NB4 (cell line): ENCODE measurements at regions not wholly inside any gene's neighbourhood (a gene's known extent, or its start where the extent isn't known, plus 50 kb on each side); places are given as distances from the start of the nearest gene placed in this dataset.

Source experiments
- DNase-seq: peaks from one replicate; pipeline ENCODE4 v3.0.0; 2010; ENCODE audit warnings: low read depth
- H3K4me3 ChIP-seq: one replicate; pipeline ENCODE4 v1.5.1; 2011; ENCODE audit warnings: mild to moderate bottlenecking, low read depth, low read length, moderate library complexity
- CTCF ChIP-seq: IDR thresholded peaks from one replicate; pipeline ENCODE4 v1.5.1; 2012; ENCODE audit warnings: low read depth, low read length
- MAX ChIP-seq: IDR thresholded peaks from 2 replicates; pipeline ENCODE4 v1.6.1; 2011; ENCODE audit warnings: low read depth, low read length
- MYC ChIP-seq: IDR thresholded peaks from 2 replicates; pipeline ENCODE4 v1.6.1; 2011; ENCODE audit warnings: low read depth, low read length
- POLR2A ChIP-seq: IDR thresholded peaks from 2 replicates; pipeline ENCODE4 v1.6.1; 2011; ENCODE audit warnings: mild to moderate bottlenecking; ENCODE audit not compliant: insufficient read length; ENCODE audit errors: extremely low read depth

- no peak for DNase-seq
- TF ChIP-seq MAX = no peak
- no peak for TF ChIP-seq CTCF
- no peak for TF ChIP-seq MYC
- TF ChIP-seq POLR2A = no peak
- H3K4me3 ChIP-seq = no peak overlapping the region
These were observed 138.8 kb upstream of the ZNF536 start for GRCh38 chr19:30233375-30233774.

GRCh38 chr19:30235946-30236345 lies 136.2 kb upstream of the ZNF536 start:
- TF ChIP-seq MAX = no peak
- no peak for TF ChIP-seq POLR2A
- TF ChIP-seq MYC = no peak
- TF ChIP-seq CTCF = no peak
- no peak for DNase-seq
- H3K4me3 ChIP-seq = no peak overlapping the region

GRCh38 chr19:30236587-30236986 lies 135.6 kb upstream of the ZNF536 start:
- no peak overlapping the region for H3K4me3 ChIP-seq
- DNase-seq = no peak
- TF ChIP-seq MYC (no peak), POLR2A (no peak), CTCF (no peak), MAX (no peak)

GRCh38 chr19:30237140-30237539 lies 135.0 kb upstream of the ZNF536 start:
- no peak for DNase-seq
- TF ChIP-seq CTCF = no peak
- no peak for TF ChIP-seq MYC
- no peak for TF ChIP-seq MAX
- TF ChIP-seq POLR2A = no peak
- no peak overlapping the region for H3K4me3 ChIP-seq

- DNase-seq = no peak
- no peak overlapping the region for H3K4me3 ChIP-seq
- TF ChIP-seq MYC (no peak), CTCF (no peak), POLR2A (no peak)
These were observed 131.1 kb upstream of the ZNF536 start for GRCh38 chr19:30240904-30241695.
